Left cardiac atrium (tissue), 4 donors: ENCODE measurements at regions not wholly inside any gene's neighbourhood (a gene's known extent, or its start where the extent isn't known, plus 50 kb on each side); places are given as distances from the start of the nearest gene placed in this dataset.
"Not testable (repeated sequence)": the region's sequence is repeated elsewhere in the genome, so short reads cannot be mapped to it uniquely, and the experiment has no call there.

ENCODE experiments used
- ATAC-seq, 2 donors: fragments of 200-7000 bp; cut with Tn5 transposase; one replicate each; pipeline ENCODE4 v1.9.1; 2020; ENCODE audit warnings: mild to moderate bottlenecking in 2 of 2, moderate library complexity in 2 of 2
- DNase-seq: peaks from one replicate; pipeline ENCODE4 v3.0.0-alpha.2; 2020
- intact Hi-C, 2 donors: fragments of 100-400 bp; cut with DNase I; formaldehyde crosslinking; loops; one replicate each; pipeline versions ENCODE4 v1.14.1 to v1.15.1; 2022 to 2023
- donor health status: DM: no; HTN: yes; CAD: no.
- donor health status: DM: no; HTN: yes; CAD: no; lungs with severe emphysema.
- donor health status: DM: yes; HTN: yes; CAD: no.
- donor health status: Dilated cardiomyopathy.

DNA sequence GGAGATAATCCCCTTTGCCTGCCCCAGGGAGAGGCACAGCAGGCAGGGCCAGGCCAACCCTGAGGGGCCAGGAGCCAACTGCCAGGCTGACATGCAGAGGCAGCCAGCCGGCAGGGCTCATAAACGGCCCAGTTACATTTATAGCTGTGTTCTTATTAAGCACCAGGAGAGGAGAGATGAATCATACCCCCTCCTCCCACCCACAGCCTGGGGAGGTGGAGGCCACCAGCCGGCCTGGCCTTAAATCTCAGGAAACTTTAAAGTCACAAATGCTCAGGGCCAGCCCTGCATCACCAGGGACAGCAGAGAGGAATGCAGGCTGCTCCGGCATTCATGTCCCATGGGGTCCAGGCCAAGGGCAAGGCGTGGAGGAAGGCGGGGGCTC lies 177.2 kb downstream of the TMEM132E start:
- intact Hi-C loops: no loop called here
- ATAC-seq: no peak
- DNase-seq: no peak

DNA sequence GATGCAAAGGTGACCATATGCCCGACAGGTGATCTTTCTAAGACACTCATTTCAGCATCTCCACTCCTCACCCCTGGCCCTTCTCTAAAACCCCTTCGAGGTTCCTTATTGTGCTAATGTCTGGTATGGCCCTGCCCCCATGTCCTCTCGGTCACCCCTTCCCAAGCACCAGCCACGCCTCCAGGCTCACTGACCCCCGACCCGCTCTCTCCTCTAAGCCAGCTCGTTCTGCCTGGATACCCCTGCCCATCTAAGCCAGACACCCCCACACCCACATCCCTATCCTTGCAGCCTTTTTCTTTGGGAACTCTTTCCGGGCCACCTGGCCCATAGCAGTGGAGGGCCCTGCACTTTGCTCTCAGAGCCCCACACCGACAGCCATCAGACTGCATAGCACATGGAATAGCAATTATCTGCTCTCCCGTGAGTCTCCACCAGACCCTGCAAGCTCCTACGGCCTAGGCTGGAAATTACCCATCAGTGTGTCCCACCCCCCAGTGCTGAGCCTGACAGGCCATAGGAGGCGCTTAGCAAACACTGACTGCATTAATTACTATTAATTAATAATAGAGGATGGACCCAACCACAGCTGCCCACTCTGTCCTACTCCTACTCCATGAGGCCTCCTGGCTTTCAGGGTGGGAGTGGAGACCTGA lies 176.7 kb downstream of the TMEM132E start:
- intact Hi-C loops: no loop called here
- no peak for DNase-seq
- ATAC-seq: no peak

DNA sequence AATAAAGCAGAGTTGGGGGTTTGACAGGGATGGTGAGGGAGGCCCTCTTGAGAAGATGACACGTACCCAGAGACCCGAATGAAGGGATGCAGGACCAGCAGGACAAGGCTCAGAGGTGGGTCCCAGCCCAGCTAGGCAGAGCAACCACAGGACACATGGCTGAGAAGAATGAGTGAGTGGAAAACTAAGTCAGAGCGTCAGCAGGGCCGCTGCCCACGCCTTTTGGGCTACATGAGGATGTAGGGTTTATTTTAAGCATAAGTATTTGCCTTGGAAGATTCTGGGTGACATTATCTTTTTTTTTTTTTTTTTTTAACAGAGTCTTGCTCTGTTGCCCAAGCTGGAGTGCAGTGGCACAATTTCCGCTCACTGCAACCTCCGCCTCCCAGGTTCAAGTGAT lies 176.0 kb downstream of the TMEM132E start:
- intact Hi-C loops: no loop called here
- no peak for ATAC-seq
- no peak for DNase-seq

DNA sequence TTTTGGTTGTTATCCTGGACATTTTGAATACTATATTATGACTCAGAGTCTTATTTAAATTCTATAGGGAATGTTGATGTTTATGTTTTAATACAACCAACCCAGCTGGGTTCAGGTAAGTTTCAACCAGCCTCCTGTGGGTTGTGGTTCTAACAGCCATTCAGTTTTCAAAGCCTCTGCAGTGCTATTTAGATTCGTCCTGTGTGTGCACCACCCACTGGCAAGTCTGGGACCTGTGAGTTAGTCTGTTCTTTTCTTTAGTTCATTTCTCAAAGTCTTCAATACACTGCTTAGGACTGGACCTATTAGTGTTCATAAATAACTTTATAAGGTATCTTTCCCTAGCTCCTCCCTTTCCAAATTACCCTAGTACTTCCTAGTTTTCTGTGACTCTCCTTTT lies 170.6 kb downstream of the TMEM132E start:
- no peak for DNase-seq
- no peak for ATAC-seq
- intact Hi-C loops: no loop called here

DNA sequence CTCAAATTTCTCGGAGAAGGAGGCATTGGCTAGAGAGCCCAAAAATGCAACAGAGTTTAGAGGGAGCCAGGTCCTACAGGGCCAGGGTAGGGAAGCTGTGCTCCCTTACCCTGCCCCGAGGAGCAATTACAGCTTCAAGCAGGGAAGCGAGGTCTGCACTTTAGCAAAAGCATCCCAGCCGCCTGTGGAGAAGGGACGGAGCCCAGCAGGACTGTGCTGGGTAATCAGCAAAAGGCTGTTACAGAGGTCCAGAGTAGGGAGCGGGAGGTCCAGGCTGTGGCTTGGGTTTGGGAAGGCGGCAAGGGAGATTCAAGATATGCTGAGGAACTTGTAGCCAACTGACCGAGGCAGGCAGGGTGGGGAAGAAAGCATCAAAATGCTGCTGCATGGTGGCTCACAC lies 162.6 kb downstream of the TMEM132E start:
- DNase-seq (no peak), ATAC-seq (no peak)
- intact Hi-C loops: no loop called here

DNA sequence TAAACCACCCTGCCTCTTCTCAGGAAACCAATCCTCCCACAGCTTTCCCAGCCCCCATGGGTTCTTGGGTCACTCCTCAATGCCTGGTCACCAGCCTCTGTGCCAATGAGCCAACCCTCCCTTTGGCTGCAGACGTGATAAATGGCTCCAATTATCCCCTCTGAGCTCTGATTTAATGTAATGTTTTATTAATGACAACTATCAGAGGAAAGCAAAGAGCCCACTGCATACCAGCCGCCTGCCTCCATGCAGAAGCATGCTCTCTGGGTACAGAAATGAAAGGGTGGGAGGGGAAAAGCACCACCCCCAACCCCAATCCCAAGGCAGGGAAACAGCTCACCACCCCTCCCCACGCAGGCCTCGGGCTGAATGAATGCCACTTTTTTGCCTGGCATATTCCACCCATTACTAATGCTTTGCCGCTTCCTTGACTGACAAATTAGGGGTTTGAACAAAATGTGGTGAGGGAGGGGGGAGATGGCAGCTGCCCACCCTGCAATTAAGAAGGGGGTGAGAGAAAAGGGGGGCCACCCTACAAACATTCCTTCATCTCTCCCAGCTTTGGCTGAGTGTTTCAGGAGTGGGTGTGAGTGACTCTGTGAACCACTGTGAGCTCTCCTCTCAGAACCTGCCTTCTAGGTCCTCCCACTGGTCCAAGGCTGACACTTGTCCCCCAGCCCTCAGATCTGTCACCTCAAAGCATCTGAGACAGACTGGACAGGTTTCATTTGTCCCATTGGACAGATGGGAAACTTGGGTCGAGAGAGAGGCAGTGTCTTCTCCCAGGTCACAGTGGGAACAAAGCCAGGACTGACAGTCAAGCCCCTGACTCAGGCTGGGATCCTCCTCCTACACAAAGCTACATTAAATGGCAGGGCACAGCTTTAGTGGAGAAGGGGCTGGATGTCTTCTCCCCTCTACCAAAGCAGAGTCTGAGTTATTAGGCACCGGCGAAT lies 161.5 kb downstream of the TMEM132E start:
- DNase-seq (no peak), ATAC-seq (no peak)
- intact Hi-C loops: no loop called here

DNA sequence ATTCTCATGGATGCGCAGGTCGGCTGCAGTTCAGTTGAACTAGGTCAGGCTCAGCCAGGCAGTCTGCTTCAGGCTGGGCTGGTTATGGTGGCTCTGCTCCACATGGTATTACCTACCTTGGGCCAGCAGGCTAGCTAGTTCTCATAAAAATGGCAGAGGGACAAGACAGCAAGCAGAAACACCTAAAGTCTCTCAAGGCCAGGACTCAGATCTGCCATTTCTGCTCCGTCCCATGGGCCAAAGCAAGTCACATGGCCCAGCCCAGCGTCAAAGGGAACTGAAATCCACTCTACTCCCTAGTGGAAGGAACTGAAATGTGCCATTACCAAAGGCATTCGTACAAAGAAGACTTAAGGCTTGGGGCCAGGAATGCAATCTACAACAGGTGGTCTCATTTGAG lies 160.0 kb downstream of the TMEM132E start:
- DNase-seq: no peak
- no peak for ATAC-seq
- intact Hi-C loops: no loop called here

DNA sequence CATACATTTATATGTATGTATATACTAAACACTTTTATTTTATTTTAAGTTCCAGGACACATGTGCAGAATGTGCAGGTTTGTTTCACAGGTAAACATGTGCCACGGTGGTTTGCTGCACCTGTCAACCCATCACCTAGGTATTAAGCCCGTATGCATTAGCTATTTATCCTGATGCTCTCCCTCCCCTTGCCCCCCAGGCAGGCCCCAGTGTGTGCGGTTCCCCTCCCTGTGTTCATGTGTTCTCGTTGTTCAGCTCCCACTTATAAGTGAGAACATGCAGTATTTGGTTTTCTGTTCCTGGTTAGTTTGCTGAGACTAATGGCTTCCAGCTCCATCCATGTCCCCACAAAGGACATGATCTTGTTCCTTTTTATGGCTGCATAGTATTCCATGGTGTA lies 158.3 kb downstream of the TMEM132E start:
- DNase-seq, intact Hi-C loops, ATAC-seq: not testable (repeated sequence)

DNA sequence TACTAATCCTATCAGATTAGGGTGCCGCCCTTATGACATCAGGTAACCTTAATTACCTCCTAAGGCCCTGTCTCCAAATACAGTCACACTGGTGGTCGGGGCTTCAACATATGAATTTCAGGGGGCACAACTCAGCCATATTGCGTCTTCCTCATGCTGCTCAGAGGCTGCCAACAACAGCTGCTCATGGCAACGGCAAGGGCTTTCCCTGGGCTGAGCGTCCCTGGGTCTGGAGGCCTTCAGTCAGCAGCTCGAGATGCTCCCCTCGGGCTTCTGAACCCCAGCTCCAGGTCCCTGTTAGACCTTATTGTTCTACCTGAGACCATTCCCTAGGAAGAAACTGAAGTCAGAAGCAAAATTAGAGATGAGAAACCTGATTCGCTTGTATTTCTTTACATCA lies 157.2 kb downstream of the TMEM132E start:
- intact Hi-C loops: no loop called here
- no peak for ATAC-seq
- DNase-seq: no peak

DNA sequence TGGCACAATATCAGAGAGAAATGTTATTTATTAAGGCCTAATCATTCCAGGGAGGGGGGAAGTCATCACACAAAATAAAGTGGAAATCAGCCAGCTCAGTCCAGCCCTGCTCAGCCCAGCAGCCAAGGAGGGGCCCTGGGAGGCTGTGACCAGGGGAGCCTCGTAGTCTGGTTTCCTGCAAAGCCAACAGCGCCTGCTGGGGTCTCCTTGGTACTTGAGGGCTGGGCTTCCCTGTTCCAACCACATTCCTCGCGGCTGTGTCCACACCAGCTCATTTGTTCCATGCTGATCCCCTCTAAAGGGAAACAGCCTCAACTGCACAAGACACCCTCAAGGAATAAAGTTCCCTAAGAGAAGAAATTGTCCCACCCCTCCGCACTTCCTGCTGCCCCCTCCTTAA lies 154.0 kb downstream of the TMEM132E start:
- ATAC-seq: no peak
- DNase-seq: no peak
- intact Hi-C loops: no loop called here

DNA sequence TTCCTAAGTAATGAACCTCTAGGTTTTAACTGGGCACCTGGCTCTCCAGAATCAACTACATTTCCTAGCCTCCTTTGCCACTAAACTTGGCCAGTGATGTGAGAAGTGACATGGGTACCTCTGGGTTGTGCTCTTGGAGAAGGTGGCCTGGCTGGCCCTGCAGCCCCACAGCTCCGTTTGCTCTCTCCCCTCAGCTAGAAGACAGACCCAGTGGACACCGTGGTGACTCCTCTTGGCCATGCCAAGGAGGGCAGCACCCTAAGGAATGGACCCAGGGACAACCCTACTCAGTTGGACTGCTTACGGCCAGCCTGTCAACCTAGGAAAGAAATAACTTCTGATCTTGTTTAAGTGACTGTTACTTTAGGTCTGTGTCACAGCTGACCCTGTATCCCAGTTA lies 151.4 kb downstream of the TMEM132E start:
- no peak for ATAC-seq
- intact Hi-C loops: no loop called here
- no peak for DNase-seq

DNA sequence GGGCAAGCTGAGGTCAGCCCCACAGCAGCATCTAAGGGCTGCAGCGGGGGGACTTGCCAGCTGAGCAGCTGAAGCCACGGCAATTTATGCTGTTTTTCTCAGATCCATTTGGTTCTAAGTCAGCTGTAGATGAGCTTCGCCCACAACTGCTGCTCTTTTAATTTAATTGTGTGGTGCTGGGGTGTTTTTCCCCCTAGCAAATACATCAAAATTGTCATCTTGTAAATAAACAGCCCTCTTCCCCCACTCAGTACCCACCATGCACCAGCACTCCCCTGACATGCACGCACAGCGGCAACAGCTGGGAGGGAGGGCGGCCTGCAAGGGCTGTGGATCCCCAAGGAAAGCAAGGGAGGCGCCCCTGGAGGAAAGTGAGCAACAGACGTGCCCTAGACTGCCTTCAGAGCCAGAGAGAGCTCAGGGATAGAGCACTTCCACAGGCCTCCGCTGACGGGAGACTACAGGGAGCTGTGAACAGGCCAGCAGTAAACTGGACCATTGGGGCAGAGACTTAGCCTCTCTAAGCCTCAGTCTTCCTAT lies 149.5 kb downstream of the TMEM132E start:
- ATAC-seq: no peak
- intact Hi-C loops: no loop called here
- no peak for DNase-seq

DNA sequence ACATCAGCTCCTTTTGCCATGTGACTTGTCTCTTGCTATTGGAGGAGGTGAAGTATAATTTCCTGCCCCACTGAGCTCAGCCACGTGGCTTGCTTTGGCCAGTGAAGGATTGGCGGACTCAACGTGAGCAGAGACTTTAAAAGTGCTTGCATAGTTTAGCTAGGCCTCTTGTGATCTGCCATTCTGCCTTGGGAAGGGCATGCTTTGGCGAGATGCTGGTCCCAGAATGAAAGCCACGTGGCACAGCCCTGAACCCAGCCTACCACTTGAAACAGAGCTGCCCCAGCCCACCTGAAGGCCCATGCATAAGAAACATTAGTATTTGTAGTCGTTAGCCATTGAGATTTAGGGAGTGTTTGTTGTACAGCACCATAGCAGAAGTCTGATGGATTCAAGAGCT lies 148.2 kb downstream of the TMEM132E start:
- intact Hi-C loops: no loop called here
- ATAC-seq (no peak), DNase-seq (no peak)

DNA sequence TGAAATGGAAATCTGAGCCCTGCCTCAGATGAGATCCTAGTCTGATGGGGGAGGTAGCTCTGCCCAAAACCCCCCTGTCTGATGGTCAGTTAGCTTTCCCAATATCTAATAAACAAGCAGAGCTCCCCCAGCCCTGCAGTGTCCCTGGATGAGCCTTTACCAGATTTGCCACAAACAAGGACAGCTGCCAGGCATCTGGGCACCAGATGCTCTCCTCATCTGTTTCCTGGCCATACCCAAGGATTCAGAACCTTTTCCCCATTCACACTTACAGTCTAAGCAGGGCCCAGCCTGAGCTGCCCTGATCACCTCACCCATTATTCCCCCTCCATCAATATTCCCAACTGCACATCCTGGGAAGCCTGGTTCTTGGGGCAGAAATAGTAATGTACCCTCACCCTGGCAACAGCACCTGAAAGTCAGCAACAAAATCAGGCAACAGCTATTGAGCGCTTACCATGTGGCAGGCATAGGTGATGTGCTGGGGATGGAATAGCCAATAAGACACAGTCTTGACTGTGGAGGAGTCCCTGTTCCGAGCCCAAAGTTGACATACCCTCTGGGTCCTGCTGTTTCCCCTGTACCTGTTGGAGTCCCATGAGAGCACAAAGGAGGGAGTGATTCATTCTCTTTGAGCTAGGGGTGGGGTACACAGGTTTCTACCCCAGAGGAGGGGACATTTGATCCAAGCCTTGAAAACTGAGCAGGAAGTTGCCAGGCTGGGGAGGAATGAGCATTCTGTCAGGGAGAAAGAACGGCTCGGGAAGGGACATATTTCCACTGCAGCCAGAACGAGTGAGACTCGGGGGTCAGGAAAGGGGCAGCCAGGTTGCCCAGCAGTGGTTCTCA lies 147.4 kb downstream of the TMEM132E start:
- intact Hi-C loops: no loop called here
- ATAC-seq (no peak), DNase-seq (no peak)

DNA sequence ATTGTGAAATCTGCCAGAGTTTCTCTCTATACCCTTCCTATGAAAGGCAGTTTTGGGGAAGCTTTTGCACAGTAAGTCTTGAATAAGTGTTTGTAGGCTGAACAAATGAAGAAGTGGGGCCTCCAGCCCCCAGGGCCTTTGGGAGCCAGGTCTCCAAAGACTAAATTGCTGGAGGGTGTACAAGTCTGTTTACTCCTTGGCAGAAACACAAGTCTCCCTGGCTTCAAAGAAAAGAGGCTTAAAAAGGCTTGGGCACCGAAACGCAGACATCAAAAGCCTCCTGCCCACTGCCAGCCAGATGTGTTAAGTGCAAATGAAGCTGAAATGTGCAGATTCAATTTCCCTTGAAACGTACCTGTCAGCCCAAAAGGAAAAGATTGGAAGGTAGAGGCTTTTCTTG lies 146.3 kb downstream of the TMEM132E start:
- DNase-seq (no peak), ATAC-seq (no peak)
- intact Hi-C loops: no loop called here

DNA sequence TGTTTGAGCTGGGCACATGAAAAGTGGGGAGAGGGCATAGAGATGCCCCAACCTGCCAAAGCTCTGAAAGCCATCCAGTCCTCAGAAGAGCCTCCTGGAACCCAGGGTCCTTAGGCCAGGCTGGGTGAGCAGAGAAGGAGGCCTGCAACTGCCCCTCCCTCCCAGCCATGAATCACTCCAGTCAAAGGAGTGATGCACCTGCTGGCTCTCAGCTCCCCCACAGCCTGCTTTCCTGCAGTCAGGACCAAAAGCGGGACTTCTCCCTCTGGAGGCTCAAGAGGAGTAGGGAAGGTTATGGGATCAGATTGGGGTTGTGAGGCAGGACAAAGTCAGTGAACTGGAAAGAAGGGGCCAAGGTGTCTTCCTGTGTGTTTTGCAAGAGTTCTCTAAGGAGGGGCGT lies 145.6 kb downstream of the TMEM132E start:
- no peak for ATAC-seq
- intact Hi-C loops: no loop called here
- no peak for DNase-seq

DNA sequence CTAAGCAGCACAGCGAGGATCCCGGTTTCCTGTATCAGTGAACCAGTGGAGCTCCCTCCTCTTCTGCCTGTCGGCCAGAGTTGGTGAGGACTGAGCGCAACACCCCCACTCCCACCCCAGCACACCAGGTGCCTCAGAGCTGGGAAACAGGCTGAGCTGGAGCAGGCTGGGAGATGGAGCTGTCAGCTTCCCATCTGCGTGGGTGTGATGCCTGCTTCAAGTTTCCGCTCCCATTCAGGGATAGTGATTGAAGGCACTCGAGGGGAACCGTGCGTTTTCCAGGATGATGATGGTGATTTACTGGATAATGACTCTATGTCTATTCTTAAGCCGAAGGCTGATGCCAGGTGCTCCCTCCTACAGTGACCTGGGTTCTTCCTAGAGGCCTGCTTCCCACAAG lies 144.5 kb downstream of the TMEM132E start:
- ATAC-seq (no peak), DNase-seq (no peak)
- intact Hi-C loops: no loop called here

DNA sequence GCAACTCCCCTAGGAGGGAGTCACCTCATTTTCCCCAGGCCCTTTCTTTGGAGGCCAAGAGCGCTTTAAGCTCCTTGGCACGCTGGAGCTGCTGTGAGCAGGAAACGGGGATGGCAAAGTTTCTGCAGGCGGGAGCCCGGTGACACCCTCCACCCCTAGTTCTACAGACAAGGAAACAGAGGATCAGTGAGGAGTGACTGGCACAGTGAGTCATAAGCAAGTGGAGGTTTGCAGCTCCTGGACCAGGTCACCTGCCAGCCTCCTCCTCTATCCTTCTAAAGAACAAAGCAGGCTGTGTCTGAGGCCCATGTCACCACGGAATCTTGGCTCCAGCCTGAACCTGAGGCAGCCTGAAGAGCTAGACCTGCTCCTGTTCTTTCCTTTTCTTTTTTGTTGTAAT lies 141.9 kb downstream of the TMEM132E start:
- no peak for ATAC-seq
- intact Hi-C loops: no loop called here
- no peak for DNase-seq

DNA sequence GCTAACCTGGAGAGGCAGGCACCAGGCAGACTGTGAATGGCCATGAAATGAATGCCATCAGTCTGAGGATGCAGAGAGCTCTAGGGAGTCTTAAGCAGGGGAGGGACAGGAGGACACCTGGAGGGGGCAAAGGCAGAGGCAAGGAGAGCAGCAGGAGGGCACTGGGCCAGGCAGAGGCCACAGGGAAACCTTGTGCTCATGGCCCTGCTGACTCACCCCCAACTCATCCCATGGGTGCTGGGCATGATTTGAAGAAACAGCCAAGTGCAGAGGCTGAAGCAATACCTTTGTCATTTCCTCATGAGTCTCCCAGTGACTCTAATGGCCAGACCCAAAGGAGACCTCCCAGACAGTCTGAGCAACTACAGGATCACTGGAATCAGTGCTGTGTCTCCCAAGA lies 141.4 kb downstream of the TMEM132E start:
- no peak for DNase-seq
- intact Hi-C loops: no loop called here
- ATAC-seq: no peak

DNA sequence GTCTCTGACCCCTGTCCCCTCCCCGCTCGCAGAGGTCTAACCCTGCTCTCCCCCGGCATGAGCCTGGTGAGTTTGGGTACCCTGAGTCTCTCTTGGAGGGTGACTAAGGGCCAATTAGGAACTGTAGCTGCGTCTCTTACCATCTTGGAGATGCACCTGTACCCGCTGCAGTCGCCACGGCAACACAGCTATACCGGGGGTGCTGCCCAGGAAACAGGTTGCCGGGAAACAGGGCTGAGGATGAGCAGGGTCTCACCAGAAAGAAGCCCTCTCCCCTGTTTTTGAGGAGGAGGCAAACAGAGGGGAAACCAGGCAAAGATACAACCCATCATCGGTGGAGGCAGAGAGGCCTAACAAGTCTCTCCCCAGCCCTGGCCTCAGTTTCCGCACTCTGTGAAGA lies 140.2 kb downstream of the TMEM132E start:
- ATAC-seq: no peak
- intact Hi-C loops: no loop called here
- DNase-seq: no peak
